OCI-LY3 (cell line): ENCODE measurements at regions not wholly inside any gene's neighbourhood (a gene's known extent, or its start where the extent isn't known, plus 50 kb on each side); places are given as distances from the start of the nearest gene placed in this dataset.
"Not testable (repeated sequence)": the region's sequence is repeated elsewhere in the genome, so short reads cannot be mapped to it uniquely, and the experiment has no call there.

Source experiments
- CTCF ChIP-seq: fragments of 200-600, 300-600 bp; sonication (generic); IDR thresholded peaks from 2 replicates; pipeline ENCODE4 v1.5.1; 2014; ENCODE audit warnings: antibody characterized with exemption, low read length, low read depth
- EZH2phosphoT487 ChIP-seq: fragments of 200-600 bp; shearing (Covaris generic); IDR thresholded peaks from 2 replicates; pipeline ENCODE4 v1.6.1; 2018; ENCODE audit warnings: antibody characterized with exemption, mixed run types, low read depth

GRCh38 chr9:62566430-62566829 lies 1376.6 kb downstream of the SPATA31A7 start:
- TF ChIP-seq CTCF, EZH2phosphoT487: not testable (repeated sequence)
